OCI-LY7 (cell line): ENCODE measurements at regions not wholly inside any gene's neighbourhood (a gene's known extent, or its start where the extent isn't known, plus 50 kb on each side); places are given as distances from the start of the nearest gene placed in this dataset.
A peak's percentile ranks its signal among the peaks of the same experiment; 100 is the strongest.

Source experiments
- BruUV-seq: library from RNA; stranded (reverse); fragments of 400-500 nt; replicated peaks from 2 replicates; lab custom pipeline; 2021; lab: Mats Ljungman, UMichigan
- CTCF ChIA-PET: fragments of 300-600 bp; sonication (Branson Sonifier 250); formaldehyde crosslinking; loops from one replicate; lab custom pipeline; 2022; ENCODE audit warnings: antibody characterized with exemption; ENCODE audit not compliant: unreplicated experiment; lab: Charles Lee
- POLR2A ChIA-PET: fragments of 300-600 bp; sonication (Branson Sonifier 250); formaldehyde crosslinking; loops from one replicate; lab custom pipeline; 2022; ENCODE audit warnings: antibody characterized with exemption; lab: Charles Lee
- DNase-seq: peaks from one replicate; pipeline ENCODE4 v3.0.0-alpha.2; 2015; ENCODE audit warnings: low spot score
- H2AFZ ChIP-seq: fragments of 200-600 bp; sonication (generic), shearing (Covaris generic); 2 replicates; pipeline ENCODE4 v1.6.1; 2014; ENCODE audit warnings: mild to moderate bottlenecking, antibody characterized with exemption, low read length, moderate library complexity
- H3K27ac ChIP-seq: fragments of 200-600 bp; sonication (generic); 2 replicates; pipeline ENCODE4 v1.5.1; 2014; ENCODE audit warnings: mixed run types, low read depth, mild to moderate bottlenecking, moderate library complexity, low read length, inconsistent platforms; ENCODE audit not compliant: poor library complexity, severe bottlenecking
- H3K36me3 ChIP-seq: fragments of 200-600 bp; sonication (generic); 2 replicates; pipeline ENCODE4 v1.6.1; 2014; ENCODE audit warnings: mild to moderate bottlenecking, antibody characterized with exemption, low read length, moderate library complexity, mixed read lengths; ENCODE audit not compliant: insufficient read depth
- H3K4me1 ChIP-seq: fragments of 200-600 bp; sonication (generic); 2 replicates; pipeline ENCODE4 v1.5.1; 2014; ENCODE audit warnings: mild to moderate bottlenecking, low read length; ENCODE audit not compliant: insufficient read depth, poor library complexity, severe bottlenecking
- H3K4me2 ChIP-seq: fragments of 200-600 bp; sonication (generic); 2 replicates; pipeline ENCODE4 v1.6.1; 2014; ENCODE audit warnings: mild to moderate bottlenecking, low read length
- H3K4me3 ChIP-seq: fragments of 200-600 bp; sonication (generic); 2 replicates; pipeline ENCODE4 v1.5.1; 2014; ENCODE audit warnings: mild to moderate bottlenecking, low read depth, low read length; ENCODE audit not compliant: poor library complexity, severe bottlenecking
- H3K79me2 ChIP-seq: fragments of 200-600 bp; sonication (generic); 2 replicates; pipeline ENCODE4 v1.6.1; 2016; ENCODE audit warnings: low read depth, mild to moderate bottlenecking, low read length, moderate library complexity, mixed read lengths; ENCODE audit not compliant: insufficient read depth
- H3K9me2 ChIP-seq: fragments of 200-600 bp; sonication (generic); 2 replicates; pipeline ENCODE4 v1.6.1; 2016; ENCODE audit warnings: mild to moderate bottlenecking, low read length, mixed read lengths; ENCODE audit not compliant: insufficient read depth
- H3K9me3 ChIP-seq: fragments of 200-600 bp; sonication (generic); 2 replicates; pipeline ENCODE4 v1.6.1; 2014; ENCODE audit warnings: mild to moderate bottlenecking, mixed run types, low read length, mixed read lengths
- H4K20me1 ChIP-seq: fragments of 200-600 bp; sonication (generic); 2 replicates; pipeline ENCODE4 v1.6.1; 2014; ENCODE audit warnings: mild to moderate bottlenecking, antibody characterized with exemption, low read length, moderate library complexity, mixed read lengths; ENCODE audit not compliant: insufficient read depth
- CTCF ChIP-seq: fragments of 200-600 bp; sonication (generic); conservative IDR thresholded peaks from 2 replicates; pipeline ENCODE4 v1.5.1; 2014; ENCODE audit warnings: mild to moderate bottlenecking, antibody characterized with exemption, low read length, moderate library complexity, mixed read lengths
- EZH2phosphoT487 ChIP-seq: fragments of 200-600 bp; sonication (generic); IDR thresholded peaks from 2 replicates; pipeline ENCODE4 v1.6.1; 2018; ENCODE audit warnings: low read depth, borderline replicate concordance, mild to moderate bottlenecking, mixed run types, antibody characterized with exemption, low read length, moderate library complexity, mixed read lengths
- intact Hi-C: fragments of 100-400 bp; cut with micrococcal nuclease; formaldehyde crosslinking; loops from one replicate; pipeline ENCODE4 v1.10.0; 2022; ENCODE audit not compliant: unreplicated experiment

GRCh38 chr20:40787941-40788340 is 98.9 kb upstream of the MAFB start:
- intact Hi-C loops = no loop called here
- H3K79me2 ChIP-seq = no peaks in the 10 kb centered on the region
- ChIA-PET POLR2A (interaction anchor here (0.9 to 1.4 kb wide), 2 partner anchors 9 to 586 kb away, joined by 3 read pairs; no protein-coding TSS in a partner anchor), CTCF (interaction anchor here (0.5 kb wide), 1 partner anchor 9 kb away, joined by 8 read pairs; no protein-coding TSS in a partner anchor)
- H3K4me2 ChIP-seq = no peak overlapping the region
- no peak overlapping the region for H2AFZ ChIP-seq
- no peak overlapping the region for H3K27ac ChIP-seq
- H3K4me3 ChIP-seq = no peak overlapping the region
- H4K20me1 ChIP-seq = no peaks in the 10 kb centered on the region
- H3K36me3 ChIP-seq = no peaks in the 10 kb centered on the region
- no peaks in the 10 kb centered on the region for H3K9me3 ChIP-seq
- DNase-seq = no peak
- no peaks in the 10 kb centered on the region for H3K9me2 ChIP-seq
- BruUV-seq = no TSS peak
- TF ChIP-seq EZH2phosphoT487 (no peak), CTCF (no peak)
- no peaks in the 10 kb centered on the region for H3K4me1 ChIP-seq

- Histone ChIP-seq H3K4me3 (no peak overlapping the region), H3K4me2 (no peak overlapping the region), H3K9me2 (no peaks in the 10 kb centered on the region), H3K79me2 (no peaks in the 10 kb centered on the region), H3K9me3 (no peaks in the 10 kb centered on the region), H2AFZ (no peak overlapping the region; the same call in 1 of the 2 replicates), H3K4me1 (no peaks in the 10 kb centered on the region), H3K27ac (no peak overlapping the region), H3K36me3 (no peaks in the 10 kb centered on the region), H4K20me1 (no peaks in the 10 kb centered on the region)
- DNase-seq = peak; percentile 61
- BruUV-seq = no TSS peak
- peak; percentile 86 for TF ChIP-seq CTCF
- TF ChIP-seq EZH2phosphoT487 = no peak
- CTCF ChIA-PET = interaction anchor here (0.8 to 1.4 kb wide), 4 partner anchors 37 to 166 kb away, joined by 3 to 5 read pairs (median 3); no protein-coding TSS in a partner anchor
- intact Hi-C loops = loop anchor here (1.0 to 5.0 kb wide), 2 partner anchors 149 to 165 kb away; no protein-coding TSS in a partner anchor
- POLR2A ChIA-PET = interaction anchor here (0.7 to 1.0 kb wide), 4 partner anchors 8 to 149 kb away, joined by 3 to 4 read pairs (median 3); no protein-coding TSS in a partner anchor
Observed at GRCh38 chr20:40797425-40797824, 108.4 kb upstream of the MAFB start.

DNA sequence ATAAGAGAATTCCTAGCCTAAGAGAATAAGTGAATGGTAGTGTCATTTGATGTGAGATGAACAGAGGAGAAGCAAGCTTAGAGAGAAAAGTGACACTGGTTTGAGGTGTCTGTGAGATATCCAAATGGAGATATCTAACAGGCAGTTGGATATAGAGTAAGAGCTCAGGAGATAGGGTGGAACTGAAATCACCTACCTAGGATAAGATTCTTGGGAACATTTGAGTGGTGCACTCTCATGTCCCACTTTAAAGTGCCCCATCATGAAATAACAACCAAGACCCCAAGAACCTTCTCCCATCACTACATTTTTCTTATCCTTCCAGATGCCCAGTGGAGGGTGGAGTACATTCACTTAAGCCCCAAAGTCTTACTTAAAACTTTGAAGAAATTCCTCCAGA is 109.0 kb upstream of the MAFB start:
- Histone ChIP-seq H3K4me2 (no peak overlapping the region), H3K9me3 (no peaks in the 10 kb centered on the region), H3K79me2 (no peaks in the 10 kb centered on the region), H3K27ac (no peak overlapping the region), H3K9me2 (no peaks in the 10 kb centered on the region), H3K4me1 (no peaks in the 10 kb centered on the region), H2AFZ (no peak overlapping the region; the same call in 1 of the 2 replicates), H3K36me3 (no peaks in the 10 kb centered on the region), H3K4me3 (no peak overlapping the region), H4K20me1 (no peaks in the 10 kb centered on the region)
- intact Hi-C loops = loop anchor here (5.0 kb wide), 1 partner anchor 164 kb away; no protein-coding TSS in a partner anchor
- BruUV-seq = no TSS peak
- ChIA-PET POLR2A (interaction anchor here (0.9 to 1.0 kb wide), 2 partner anchors 23 to 149 kb away, joined by 3 read pairs; no protein-coding TSS in a partner anchor), CTCF (interaction anchor here (0.8 to 1.4 kb wide), 4 partner anchors 36 to 165 kb away, joined by 3 to 5 read pairs (median 3); no protein-coding TSS in a partner anchor)
- no peak for DNase-seq
- TF ChIP-seq CTCF (no peak), EZH2phosphoT487 (no peak)
